ENCODE measurements at regions not wholly inside any gene's neighbourhood (a gene's known extent, or its start where the extent isn't known, plus 50 kb on each side); places are given as distances from the start of the nearest gene placed in this dataset.
"Not testable (repeated sequence)": the region's sequence is repeated elsewhere in the genome, so short reads cannot be mapped to it uniquely, and the experiment has no call there.

DNA sequence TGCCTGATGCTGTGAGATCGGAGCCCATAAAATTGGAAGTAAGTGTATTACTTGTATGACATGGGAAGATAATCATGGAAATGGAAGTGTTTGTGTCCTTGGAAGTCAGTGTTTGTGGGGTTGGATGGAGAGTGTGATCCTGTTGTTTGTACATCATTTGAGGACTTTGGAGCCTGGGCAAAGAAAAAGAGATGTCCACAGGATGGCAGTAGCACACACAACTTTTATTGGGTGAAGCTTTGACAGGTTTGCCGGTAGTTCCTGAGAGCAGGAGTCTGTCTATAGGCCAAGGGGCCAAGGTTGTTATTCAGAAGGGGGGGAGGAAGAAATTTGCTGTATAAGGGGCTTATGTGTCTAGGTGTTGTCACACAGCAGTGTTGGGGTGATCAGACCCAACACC lies 533.3 kb downstream of the RPIA start:
- not testable (repeated sequence) for H3K4me3 ChIP-seq (ENCODE audit: low read depth, low read length); DNase-seq (ENCODE audit: low read depth)
- TF ChIP-seq, protein P1, sequence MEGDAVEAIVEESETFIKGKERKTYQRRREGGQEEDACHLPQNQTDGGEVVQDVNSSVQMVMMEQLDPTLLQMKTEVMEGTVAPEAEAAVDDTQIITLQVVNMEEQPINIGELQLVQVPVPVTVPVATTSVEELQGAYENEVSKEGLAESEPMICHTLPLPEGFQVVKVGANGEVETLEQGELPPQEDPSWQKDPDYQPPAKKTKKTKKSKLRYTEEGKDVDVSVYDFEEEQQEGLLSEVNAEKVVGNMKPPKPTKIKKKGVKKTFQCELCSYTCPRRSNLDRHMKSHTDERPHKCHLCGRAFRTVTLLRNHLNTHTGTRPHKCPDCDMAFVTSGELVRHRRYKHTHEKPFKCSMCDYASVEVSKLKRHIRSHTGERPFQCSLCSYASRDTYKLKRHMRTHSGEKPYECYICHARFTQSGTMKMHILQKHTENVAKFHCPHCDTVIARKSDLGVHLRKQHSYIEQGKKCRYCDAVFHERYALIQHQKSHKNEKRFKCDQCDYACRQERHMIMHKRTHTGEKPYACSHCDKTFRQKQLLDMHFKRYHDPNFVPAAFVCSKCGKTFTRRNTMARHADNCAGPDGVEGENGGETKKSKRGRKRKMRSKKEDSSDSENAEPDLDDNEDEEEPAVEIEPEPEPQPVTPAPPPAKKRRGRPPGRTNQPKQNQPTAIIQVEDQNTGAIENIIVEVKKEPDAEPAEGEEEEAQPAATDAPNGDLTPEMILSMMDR (IDR thresholded peaks at IDR 0.05; ENCODE audit: low read depth, low read length, missing control alignments), result peak; percentile 31

DNA sequence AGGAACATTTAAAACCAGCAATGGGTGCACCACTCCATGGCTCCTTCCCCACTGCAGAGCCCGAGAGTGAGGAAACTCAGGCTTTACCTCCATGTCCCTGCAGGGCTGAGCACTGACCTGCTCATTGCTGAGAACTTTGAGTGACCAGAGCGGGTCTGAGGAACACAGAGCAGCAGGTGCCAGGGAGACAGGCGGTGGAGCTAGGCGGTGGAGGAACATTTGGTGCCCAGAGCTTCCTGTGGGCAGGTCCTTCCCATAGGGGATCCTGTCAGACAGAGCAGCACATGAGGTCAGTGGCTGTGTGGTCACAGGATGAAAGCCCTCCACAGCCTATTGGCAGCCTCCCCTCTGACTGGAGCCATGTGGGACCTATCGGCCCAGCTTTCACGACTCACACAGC lies 538.5 kb downstream of the RPIA start:
- not testable (repeated sequence) for DNase-seq (ENCODE audit: low read depth); H3K4me3 ChIP-seq (ENCODE audit: low read depth, low read length)

DNA sequence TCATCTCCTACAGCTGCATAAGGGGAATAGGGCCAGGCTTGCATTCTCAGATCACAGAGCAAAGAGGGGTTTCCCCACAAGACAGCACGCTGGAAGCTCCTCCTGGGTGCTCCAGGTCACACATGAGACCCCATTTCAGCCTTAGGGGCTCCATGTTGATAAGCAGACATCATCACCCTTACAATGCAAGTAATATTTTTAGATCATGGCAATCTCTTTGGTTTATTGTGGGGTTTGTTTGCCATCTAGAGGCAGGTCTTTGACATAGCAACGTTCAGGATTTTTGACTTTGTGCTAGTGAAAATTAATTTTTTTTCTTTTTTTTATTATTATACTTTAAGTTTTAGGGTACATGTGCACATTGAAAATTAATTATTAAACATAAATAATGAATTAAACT lies 539.8 kb downstream of the RPIA start:
- not testable (repeated sequence) for DNase-seq (ENCODE audit: low read depth); H3K4me3 ChIP-seq (ENCODE audit: low read depth, low read length)

DNA sequence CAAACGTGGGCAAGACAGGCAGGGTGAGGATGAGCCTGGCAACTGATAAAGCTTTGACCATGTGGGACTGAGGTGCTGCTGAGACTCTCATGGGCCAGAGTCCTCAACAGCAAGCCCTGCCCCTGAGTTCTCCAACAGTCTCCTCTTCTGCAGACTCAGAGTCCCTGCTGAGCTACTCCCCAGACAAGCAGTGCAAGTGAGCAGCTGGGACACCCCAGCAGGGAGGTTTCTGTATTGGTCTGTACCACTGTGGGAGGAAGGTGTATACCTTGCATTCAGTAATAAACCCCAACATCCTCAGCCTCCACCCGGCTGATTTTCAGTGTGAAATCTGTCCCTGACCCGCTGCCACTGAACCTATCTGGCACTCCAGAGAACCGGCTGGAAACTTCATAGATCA lies 542.5 kb downstream of the RPIA start:
- not testable (repeated sequence) for DNase-seq (ENCODE audit: low read depth)

DNA sequence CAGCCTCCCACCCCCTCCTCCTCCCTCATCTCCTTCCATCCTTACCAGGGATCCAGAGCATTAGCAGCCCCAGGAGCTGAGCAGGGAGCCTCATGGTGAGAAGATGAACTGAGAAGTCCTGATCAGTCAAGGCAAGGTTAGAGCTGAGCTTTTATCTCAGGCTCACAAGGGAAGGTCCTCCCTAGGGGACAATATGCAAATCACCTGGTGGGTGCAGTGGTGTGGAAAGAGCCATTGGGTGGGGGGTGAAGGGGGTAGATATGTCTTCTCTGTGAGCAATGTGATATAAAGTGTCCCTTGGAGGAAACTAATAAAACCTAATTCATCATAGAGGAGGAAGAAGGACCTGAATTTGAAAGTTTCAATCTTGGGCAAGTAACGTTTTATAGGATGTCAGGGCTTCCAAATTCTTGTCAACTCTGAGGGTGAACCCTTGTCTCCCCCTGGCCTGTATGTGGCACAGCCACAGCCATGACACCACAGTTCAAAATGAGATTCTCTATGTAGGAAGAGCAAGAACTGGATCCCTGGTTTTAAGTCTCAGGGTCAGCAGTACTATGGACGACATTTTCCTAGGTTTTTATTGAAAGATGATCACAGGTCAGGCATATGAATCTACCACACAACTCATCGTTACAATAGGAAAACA lies 543.5 kb downstream of the RPIA start:
- not testable (repeated sequence) for DNase-seq (ENCODE audit: low read depth); H3K4me3 ChIP-seq (ENCODE audit: low read depth, low read length)

More for the DNA sequence above, 542.5 kb downstream of the RPIA start:
- H3K4me3 ChIP-seq (ENCODE audit: low read depth, low read length), result not testable (repeated sequence)

DNA sequence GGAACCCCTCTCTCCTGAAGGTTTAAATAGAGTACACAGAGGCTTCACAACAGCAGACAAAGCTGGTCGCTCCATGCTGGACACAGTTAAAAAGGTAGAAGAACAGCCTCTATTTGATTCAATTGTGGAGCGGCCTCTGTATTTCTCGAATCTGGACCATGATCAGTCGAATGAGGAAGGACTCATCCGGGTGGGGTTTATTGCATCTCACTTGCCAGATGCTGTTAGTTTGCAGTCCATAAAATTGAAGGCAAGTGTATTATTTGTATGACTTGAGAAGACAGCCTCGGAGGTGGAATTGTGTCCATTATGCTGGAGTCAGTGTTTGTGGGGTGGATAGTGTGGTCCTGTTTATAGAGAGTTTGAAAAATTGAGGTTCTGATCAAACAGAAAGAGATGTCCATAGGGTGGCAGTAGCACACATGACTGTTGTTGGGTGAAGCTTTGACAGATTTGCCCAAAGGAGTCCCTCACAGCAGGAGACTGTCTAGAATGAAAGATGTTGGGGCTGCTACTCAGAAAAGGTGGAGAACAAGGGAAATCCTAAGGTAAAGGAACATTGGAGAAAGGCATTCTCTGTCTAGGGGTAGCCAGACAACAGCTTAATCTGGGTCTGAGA lies 545.5 kb downstream of the RPIA start:
- not testable (repeated sequence) for DNase-seq (ENCODE audit: low read depth); H3K4me3 ChIP-seq (ENCODE audit: low read depth, low read length)

DNA sequence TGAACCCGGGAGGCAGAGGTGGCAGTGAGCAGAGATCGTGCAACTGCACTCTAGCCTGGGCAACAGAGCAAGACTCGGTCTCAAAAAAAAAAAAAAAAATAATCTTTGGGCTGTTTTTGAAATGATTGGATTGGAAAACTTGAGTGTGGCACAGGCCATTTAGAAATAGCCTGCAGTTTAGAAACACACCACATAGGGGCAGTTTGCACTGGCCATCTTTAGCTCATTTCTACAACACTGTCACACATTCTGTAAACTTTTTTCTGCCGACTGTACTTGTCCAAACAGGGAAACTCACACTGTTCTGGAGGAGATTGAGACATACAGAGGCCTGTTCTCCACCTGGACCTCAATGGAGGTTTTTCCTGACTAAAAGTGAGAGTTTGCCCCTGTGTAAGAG lies 546.3 kb downstream of the RPIA start:
- DNase-seq (ENCODE audit: low read depth), result not testable (repeated sequence)

DNA sequence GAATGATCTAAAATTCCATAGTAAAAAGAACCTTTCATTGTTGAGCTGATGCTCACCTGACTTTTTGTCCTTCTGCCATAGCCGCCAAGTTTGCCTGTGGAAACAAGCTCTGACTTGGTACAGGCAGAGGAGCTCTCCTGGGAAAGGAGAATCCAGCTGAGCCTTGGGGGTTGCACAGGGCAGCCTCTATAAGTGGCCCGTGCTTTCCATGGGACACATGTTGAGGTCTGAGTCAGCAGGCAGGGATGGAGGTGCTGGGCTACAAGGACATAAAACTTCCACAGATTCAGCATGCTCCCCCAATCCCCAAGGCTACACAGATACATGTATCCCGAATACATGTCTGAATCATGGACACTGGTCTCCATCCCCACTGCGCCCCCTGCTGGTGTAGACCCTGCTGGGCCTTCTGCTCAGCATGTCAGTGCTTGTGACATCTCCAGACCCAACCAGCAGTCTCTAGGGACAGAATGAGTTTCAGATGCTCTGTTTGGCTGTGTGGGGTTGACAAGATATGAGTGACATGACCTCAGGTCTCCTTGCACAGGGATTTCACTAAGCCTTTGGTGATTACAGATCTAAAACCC lies 551.7 kb downstream of the RPIA start:
- DNase-seq (ENCODE audit: low read depth); H3K4me3 ChIP-seq (ENCODE audit: low read depth, low read length): not testable (repeated sequence)
- TF ChIP-seq, protein P1 (IDR thresholded peaks at IDR 0.05; ENCODE audit: low read depth, low read length, missing control alignments), result peak; percentile 52

More for the DNA sequence above, 546.3 kb downstream of the RPIA start:
- H3K4me3 ChIP-seq (ENCODE audit: low read depth, low read length), result not testable (repeated sequence)

DNA sequence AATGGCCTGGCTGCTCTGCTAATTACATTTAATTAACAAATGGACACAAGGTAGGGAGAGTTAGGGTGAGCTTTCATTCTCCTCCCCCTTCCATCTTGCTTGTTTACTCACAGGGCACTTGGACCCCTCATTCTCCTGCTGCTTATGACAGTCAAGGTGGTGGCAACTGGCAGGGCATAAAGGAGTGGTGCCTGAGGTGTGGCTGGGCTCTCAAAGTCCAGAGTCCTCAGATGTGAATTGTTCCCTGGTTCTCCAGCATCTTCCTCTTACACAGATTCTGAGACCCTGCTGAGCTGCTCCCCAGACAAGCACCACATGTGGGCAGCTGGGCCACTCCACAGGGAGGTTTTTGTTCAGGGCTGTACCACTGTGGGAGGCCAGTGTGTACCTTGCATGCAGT lies 552.9 kb downstream of the RPIA start:
- H3K4me3 ChIP-seq (ENCODE audit: low read depth, low read length); DNase-seq (ENCODE audit: low read depth): not testable (repeated sequence)

DNA sequence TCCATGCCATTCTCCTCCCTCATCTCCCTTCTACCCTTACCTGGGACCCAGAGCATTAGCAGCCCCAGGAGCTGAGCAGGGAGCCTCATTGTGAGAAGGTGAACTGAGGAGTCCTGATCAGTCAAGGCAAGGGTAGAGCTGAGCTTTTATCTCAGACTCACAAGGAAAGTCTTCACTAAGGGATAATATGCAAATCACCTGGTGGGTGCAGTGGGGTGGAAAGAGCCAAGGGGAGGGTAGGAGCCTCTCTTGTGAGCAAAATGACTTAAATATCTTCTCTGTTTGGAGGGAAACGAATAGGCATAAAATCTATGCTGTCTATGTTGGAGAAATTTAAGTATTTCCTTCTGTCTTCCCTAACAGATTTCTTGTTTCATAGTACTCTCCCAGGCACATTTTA lies 554.0 kb downstream of the RPIA start:
- peak; percentile 18 for DNase-seq (ENCODE audit: low read depth)
- H3K4me3 ChIP-seq (ENCODE audit: low read depth, low read length), result not testable (repeated sequence)

DNA sequence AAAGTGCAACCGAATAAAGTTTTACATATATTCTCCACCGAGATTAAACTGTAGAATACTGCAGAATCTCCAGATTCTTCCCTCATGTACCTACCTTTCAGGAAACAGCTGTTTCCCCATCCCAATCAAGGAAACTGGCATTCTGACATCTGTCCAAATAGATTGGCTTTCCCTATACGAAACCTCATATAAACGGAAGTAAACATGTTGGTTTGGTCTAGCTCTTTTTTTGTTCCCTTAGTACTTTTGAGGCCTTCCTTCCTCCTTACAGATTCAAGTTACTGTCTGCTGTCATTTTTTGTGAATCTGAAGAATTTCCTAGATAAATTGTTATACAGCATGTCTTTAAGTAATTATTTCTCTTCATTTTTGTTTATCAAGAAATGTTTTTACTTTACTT lies 554.6 kb downstream of the RPIA start:
- not testable (repeated sequence) for H3K4me3 ChIP-seq (ENCODE audit: low read depth, low read length); DNase-seq (ENCODE audit: low read depth)

DNA sequence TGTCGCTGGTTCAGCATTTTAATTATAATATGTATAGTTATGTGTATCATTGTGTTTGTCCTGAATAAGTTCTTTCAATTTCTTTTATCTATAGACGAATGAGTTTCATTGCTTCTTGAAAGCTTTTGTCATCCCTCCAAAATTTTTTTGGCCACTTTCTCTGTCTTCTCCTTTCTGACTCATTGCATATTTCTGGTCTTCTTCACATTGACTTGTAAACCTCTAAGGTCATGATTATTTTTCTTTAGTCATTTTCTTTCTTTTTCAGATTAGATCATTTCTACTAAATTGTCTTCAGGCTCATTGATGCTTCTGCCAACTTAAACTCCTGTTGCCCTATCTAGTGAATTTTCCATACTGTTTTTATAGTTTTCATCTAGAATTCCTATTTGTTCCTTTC lies 555.1 kb downstream of the RPIA start:
- not testable (repeated sequence) for DNase-seq (ENCODE audit: low read depth); H3K4me3 ChIP-seq (ENCODE audit: low read depth, low read length)

DNA sequence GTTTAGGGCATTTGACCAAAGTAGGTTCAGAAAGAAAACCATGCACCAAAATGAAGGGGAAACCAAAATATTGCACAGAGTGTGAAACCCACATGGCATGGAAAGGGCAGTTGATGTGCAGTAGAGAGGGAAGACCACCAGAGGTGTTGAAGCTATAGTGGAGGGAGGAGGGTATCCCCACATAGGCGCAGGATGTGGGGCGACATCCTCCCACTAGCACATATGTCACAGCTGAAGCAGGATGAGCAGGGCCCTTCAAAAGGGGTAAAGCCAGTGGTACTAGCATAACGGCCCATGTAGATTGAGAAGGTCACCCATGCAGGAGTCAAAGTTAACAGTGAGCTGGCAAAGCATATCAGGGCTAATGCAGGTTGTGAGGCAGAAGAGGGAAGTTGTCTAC lies 563.5 kb downstream of the RPIA start:
- DNase-seq (ENCODE audit: low read depth); H3K4me3 ChIP-seq (ENCODE audit: low read depth, low read length): not testable (repeated sequence)

DNA sequence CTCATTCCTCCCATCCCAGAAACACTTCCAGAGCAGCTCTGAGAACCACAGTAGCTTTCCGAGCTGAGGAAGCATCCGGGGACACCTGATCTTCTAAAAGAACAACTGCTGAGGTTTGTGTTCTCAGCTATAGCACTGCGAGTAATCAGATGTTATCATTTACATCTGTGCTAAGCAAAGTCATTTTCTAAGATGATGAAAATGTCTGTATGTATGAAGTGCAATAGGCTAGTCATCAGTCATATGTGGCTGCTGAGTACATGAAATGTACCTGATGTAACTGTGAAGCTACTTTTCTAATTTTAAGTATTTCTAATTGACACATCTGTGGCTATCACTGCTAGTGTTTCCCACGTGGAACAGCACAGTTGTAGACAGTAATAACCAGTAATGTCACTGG lies 582.0 kb downstream of the RPIA start:
- H3K4me3 ChIP-seq (ENCODE audit: low read depth, low read length); DNase-seq (ENCODE audit: low read depth): not testable (repeated sequence)

DNA sequence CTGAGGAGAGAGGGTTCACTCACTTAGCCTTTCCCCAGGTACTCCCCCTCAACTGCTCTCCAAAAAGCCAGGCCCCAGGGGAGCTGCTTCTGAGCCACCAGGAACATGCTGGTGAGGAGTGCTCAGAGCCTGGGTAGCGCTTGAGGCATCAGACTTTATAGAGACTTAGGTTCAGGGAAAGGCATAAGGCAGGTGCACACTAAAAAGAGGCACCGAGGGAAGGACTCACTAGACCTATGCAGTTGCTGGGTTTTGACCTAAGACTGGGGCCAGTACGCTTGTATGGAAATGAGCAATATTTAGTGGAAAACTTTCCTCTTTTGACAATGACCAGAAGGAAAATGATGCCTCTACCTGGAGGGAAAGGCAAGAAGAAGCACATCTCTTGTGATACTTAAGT lies 589.1 kb downstream of the RPIA start:
- DNase-seq (ENCODE audit: low read depth), result not testable (repeated sequence)

DNA sequence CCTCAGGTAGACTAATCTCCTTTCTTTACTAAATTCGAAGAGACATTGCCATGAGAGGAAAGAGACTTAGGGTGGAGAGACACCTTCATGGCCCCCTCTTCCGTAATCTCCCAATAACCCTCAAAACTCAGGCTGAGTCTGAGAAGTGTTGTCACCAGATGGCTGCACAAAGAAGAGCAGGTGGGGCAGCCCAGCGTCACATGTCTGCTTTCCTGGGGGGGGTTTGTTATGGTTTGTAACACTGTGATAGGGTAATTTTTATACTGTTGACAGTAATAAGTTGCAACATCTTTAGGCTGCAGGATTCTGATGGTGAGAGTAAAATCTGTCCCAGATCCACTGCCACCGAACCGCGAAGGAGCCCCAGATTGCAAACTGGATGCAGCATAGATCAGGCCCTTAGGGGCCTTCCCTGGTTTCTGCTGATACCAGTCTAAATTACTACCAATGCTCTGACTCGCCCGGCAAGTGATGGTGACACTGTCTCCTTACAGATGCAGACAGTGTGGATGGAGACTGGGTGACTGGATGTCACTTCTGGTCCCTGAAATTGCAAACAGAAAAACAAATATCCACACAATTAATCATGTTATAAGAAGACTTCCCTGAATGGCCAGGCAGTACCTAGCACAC lies 595.1 kb downstream of the RPIA start:
- not testable (repeated sequence) for DNase-seq (ENCODE audit: low read depth); H3K4me3 ChIP-seq (ENCODE audit: low read depth, low read length)

More for the DNA sequence above, 589.1 kb downstream of the RPIA start:
- H3K4me3 ChIP-seq (ENCODE audit: low read depth, low read length), result not testable (repeated sequence)

DNA sequence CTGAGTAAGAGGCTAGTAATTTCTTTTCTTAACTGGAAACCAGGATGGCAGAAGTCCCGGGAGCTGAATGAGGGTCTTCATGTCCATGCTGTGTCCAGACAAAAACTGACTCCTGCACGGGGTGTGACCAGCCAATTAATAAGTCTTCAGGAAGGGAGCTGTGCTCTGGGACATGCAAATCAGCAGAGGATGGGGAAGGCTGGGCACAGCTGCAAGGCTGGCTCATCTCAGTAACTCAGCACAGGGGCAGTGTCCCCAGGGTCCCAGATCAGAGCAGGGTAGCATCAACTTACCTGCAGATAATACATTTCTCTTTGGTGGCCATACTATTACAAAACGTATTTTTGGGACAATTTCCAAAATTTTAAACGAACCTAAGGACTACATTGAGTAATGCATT lies 595.6 kb downstream of the RPIA start:
- DNase-seq (ENCODE audit: low read depth), result not testable (repeated sequence)

More for the DNA sequence above, 595.6 kb downstream of the RPIA start:
- H3K4me3 ChIP-seq (ENCODE audit: low read depth, low read length), result not testable (repeated sequence)

Data from GM12864 (cell line).